MCF 10A (cell line): ENCODE measurements at regions not wholly inside any gene's neighbourhood (a gene's known extent, or its start where the extent isn't known, plus 50 kb on each side); places are given as distances from the start of the nearest gene placed in this dataset.

ENCODE experiments used
- BruUV-seq: library from RNA; stranded (reverse); fragments of 400-500 nt; replicated peaks from 2 replicates; lab custom pipeline; 2021; lab: Mats Ljungman, UMichigan
- CTCF ChIA-PET: fragments of 300-600 bp; sonication (Branson Sonifier 250); formaldehyde crosslinking; extraction: SDS; loops from one replicate; lab custom pipeline; 2021; ENCODE audit warnings: antibody characterized with exemption, inconsistent platforms; lab: Yijun Ruan, JAX
- POLR2A ChIA-PET: fragments of 300-600, 350-650 bp; sonication (Branson Sonifier 250); formaldehyde crosslinking; extraction: SDS; loops from one replicate; lab custom pipeline; 2020; ENCODE audit warnings: antibody characterized with exemption, inconsistent platforms; lab: Yijun Ruan, JAX
- DNase-seq: peaks from one replicate; pipeline ENCODE4 v3.0.0-alpha.2; 2018; ENCODE audit not compliant: unreplicated experiment
- H3K27ac Mint-ChIP-seq: one replicate; pipeline ENCODE4 v1.8.0; 2022; ENCODE audit warnings: mild to moderate bottlenecking, low read depth, mixed read lengths; ENCODE audit not compliant: unreplicated experiment
- H3K27me3 Mint-ChIP-seq: one replicate; pipeline ENCODE4 v1.8.0; 2022; ENCODE audit warnings: mixed read lengths; ENCODE audit not compliant: insufficient read depth, unreplicated experiment
- H3K36me3 Mint-ChIP-seq: one replicate; pipeline ENCODE4 v1.8.0; 2022; ENCODE audit warnings: mild to moderate bottlenecking, moderate library complexity, mixed read lengths; ENCODE audit not compliant: insufficient read depth, unreplicated experiment
- H3K4me1 Mint-ChIP-seq: one replicate; pipeline ENCODE4 v1.8.0; 2022; ENCODE audit warnings: mixed read lengths; ENCODE audit not compliant: insufficient read depth, unreplicated experiment
- H3K4me3 Mint-ChIP-seq: one replicate; pipeline ENCODE4 v1.8.0; 2022; ENCODE audit warnings: mild to moderate bottlenecking, moderate library complexity, mixed read lengths; ENCODE audit not compliant: unreplicated experiment
- H3K9me3 Mint-ChIP-seq: one replicate; pipeline ENCODE4 v1.8.0; 2022; ENCODE audit warnings: mixed read lengths; ENCODE audit not compliant: unreplicated experiment
- CTCF ChIP-seq: fragments of 200-600 bp; IDR thresholded peaks from one replicate; pipeline ENCODE4 v1.8.0; 2022; ENCODE audit warnings: antibody characterized with exemption, mild to moderate bottlenecking; ENCODE audit not compliant: unreplicated experiment
- intact Hi-C: fragments of 100-400 bp; cut with micrococcal nuclease; formaldehyde crosslinking; loops from 2 replicates; pipeline ENCODE4 v1.14.1; 2022

DNA sequence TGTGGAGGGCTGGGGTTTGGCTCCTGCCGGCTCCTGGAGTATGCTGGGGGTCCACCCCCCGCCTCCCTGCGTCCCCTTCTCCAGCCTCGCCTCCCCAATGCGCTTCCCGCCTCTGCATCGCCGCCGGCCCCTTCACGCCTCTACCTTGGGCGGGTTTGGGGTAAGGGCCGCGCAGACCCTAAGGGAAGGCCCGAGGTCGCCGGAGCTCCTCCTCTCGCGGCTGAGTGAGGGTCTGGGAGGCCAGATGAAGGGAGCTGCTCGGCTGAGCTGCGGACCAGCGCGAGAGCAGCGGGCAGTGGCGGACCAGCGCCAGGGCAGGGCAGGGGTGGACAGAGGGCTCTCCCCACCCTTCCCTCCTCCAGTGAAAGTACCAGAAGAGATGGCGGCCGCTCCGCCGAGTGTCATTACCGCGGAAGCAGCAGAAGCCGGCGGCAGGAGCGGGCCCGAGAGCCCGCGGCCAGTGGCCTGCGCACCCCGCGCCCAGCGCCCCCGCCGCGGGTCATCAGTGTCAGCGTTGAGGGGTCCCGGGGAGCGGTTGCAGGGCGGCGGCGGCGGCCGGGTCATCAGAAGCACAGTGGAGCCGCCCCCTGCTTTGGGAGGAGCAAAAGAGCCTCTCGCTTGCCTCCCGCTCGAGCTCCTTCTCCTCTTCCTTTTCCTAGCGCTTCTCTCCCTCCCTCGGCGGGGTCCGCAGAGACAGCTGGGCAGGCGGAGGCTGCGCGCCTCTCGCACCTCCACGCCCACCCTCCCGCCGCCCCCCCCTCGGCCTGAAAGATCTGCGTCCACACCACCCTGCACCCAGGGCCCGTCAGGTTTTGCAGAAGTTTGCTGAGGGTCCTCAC, 255.6 kb upstream of the CADM1 start:
- H3K36me3 Mint-ChIP-seq = no peaks in the 10 kb centered on the region

GRCh38 chr11:115758011-115758410, 253.8 kb upstream of the CADM1 start:
- Mint-ChIP-seq H3K9me3 (no peaks in the 10 kb centered on the region), H3K4me3 (no peak overlapping the region), H3K27ac (no peak overlapping the region), H3K4me1 (no peaks in the 10 kb centered on the region), H3K27me3 (peaks cover 10% of the 10 kb centered on the region), H3K36me3 (no peaks in the 10 kb centered on the region)
- no peak for DNase-seq
- BruUV-seq = no TSS peak
- ChIA-PET POLR2A (no interaction called here), CTCF (no interaction called here)
- intact Hi-C loops = no loop called here
- TF ChIP-seq CTCF = no peak

More for the DNA sequence above, 255.6 kb upstream of the CADM1 start:
- Mint-ChIP-seq H3K4me1 (no peaks in the 10 kb centered on the region), H3K4me3 (no peak overlapping the region), H3K27ac (no peak overlapping the region), H3K9me3 (no peaks in the 10 kb centered on the region), H3K27me3 (no peaks in the 10 kb centered on the region)
- TF ChIP-seq CTCF = no peak
- DNase-seq = no peak
- BruUV-seq = no TSS peak
- intact Hi-C loops = no loop called here
- ChIA-PET CTCF (no interaction called here), POLR2A (no interaction called here)

DNA sequence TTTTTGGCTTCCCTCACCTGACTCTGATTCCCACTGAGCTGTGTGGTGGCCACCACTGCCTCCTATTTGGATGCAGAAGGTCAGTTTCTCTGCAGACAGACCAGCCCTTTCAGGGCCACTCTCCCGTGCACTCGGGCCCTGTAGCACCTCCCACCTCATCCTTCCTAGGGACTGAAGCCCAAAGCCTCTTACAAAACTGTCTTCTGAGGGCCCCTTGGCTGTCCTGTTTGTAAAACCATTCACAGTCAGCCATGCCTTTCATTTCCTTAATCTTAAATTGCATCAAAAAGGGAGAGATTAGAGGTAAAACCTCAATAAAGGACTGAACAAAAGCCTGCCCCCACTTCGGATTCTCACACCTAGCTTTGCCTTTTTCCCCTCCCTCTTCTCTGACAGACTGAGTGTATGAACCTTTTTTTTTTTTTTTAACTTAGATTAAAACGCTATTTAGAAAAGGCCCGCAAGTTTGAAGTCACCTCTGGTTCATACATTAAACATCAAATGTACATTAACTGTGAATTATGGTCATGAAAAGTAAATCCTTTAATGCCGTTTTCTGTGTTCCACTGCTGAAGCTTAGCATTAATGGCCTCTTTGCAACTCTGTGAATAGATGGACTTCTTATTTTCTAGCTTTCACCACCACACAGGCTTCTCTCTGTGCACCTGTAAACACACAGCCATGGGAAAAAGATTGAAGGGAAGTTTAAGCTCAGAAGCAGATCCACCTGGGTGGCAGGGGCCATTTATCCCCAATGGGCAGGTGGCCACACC, 247.2 kb upstream of the CADM1 start:
- Mint-ChIP-seq H3K4me3 (no peak overlapping the region), H3K27me3 (peaks cover 56% of the 10 kb centered on the region), H3K4me1 (no peaks in the 10 kb centered on the region), H3K36me3 (no peaks in the 10 kb centered on the region), H3K9me3 (no peaks in the 10 kb centered on the region), H3K27ac (no peak overlapping the region)
- DNase-seq = no peak
- ChIA-PET POLR2A (no interaction called here), CTCF (interaction anchor here (0.7 to 1.1 kb wide), 2 partner anchors 9 to 458 kb away, joined by 3 read pairs; no protein-coding TSS in a partner anchor)
- no TSS peak for BruUV-seq
- no peak for TF ChIP-seq CTCF
- intact Hi-C loops = no loop called here
